Adrenal gland (tissue), 5 donors: ENCODE measurements at regions not wholly inside any gene's neighbourhood (a gene's known extent, or its start where the extent isn't known, plus 50 kb on each side); places are given as distances from the start of the nearest gene placed in this dataset.

ENCODE experiments used
- POLR2A ChIP-seq, 2 donors: fragments of 450-650 bp; IDR thresholded peaks; one replicate each; pipeline ENCODE4 v1.6.1; 2017; ENCODE audit warnings: antibody characterized with exemption in 2 of 2, mild to moderate bottlenecking in 2 of 2, moderate library complexity in 1 of 2
- TF ChIP-seq, protein P1 (sequence below), 6 experiments: fragments of 450-650 bp in 4 of 6; fragments of 200-600 bp in 2 of 6; sonication (generic) in 1 of 6; IDR thresholded peaks; 1 replicate in 5 of 6; 2 replicates in 1 of 6; pipeline versions ENCODE4 v1.5.1 to v1.8.0; 2016 to 2021; ENCODE audit warnings: antibody characterized with exemption in 6 of 6, mild to moderate bottlenecking in 2 of 6, moderate library complexity in 1 of 6
- donor health status: DM: no; HTN: no; CAD: no.

DNA sequence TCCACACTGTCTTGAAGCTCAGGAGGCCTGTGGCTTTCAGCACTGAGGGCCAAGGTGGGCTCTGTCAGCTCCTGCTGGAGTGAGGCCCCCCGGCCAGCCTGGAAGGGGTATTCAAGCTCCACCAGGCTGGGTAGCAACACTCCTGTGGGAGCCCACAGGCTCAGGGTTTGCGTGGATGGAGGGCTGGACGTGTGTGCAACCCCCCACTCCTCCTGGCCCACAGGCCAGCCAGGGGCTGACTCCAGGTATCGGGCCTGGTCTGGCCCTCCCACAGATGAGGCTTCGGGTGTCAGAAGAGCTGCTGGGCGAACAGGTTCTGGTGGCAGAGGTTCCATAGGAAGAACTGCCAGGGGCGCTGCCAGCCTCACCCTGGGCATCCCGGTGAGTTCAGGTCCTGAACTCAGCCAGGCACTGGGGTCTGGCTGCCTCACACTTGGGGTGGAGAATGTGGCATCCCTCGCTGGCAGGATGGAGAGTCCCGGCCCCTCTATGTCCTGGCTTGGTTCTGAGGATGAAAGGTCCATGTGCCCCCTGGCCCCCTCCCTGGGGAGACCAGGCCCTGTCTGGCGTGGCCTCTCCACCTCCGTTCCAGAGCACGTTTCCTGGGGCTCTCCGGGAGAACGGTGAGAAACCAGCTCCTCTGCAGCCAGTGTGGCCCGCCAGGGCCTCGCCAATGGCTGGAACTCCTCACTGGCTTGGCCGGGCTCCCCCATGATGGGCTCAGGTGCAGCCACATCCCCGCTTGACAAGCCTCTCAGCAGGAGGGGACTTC, 64.6 kb upstream of the TARDBP start:
- TF ChIP-seq, protein P1, sequence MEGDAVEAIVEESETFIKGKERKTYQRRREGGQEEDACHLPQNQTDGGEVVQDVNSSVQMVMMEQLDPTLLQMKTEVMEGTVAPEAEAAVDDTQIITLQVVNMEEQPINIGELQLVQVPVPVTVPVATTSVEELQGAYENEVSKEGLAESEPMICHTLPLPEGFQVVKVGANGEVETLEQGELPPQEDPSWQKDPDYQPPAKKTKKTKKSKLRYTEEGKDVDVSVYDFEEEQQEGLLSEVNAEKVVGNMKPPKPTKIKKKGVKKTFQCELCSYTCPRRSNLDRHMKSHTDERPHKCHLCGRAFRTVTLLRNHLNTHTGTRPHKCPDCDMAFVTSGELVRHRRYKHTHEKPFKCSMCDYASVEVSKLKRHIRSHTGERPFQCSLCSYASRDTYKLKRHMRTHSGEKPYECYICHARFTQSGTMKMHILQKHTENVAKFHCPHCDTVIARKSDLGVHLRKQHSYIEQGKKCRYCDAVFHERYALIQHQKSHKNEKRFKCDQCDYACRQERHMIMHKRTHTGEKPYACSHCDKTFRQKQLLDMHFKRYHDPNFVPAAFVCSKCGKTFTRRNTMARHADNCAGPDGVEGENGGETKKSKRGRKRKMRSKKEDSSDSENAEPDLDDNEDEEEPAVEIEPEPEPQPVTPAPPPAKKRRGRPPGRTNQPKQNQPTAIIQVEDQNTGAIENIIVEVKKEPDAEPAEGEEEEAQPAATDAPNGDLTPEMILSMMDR (IDR thresholded peaks at IDR 0.05) = no peak
- TF ChIP-seq POLR2A (IDR thresholded peaks at IDR 0.05) = no peak
